ENCODE measurements at regions not wholly inside any gene's neighbourhood (a gene's known extent, or its start where the extent isn't known, plus 50 kb on each side); places are given as distances from the start of the nearest gene placed in this dataset.

- no peak for DNase-seq
Observed at GRCh38 chr5:12315461-12315860, 411.2 kb upstream of the CTNND2 start.

- DNase-seq = no peak
Observed at GRCh38 chr5:12313602-12314001, 409.4 kb upstream of the CTNND2 start.

GRCh38 chr5:12312343-12312742 lies 408.1 kb upstream of the CTNND2 start:
- no peak for DNase-seq

GRCh38 chr5:12294151-12294550 lies 389.9 kb upstream of the CTNND2 start:
- no peak for DNase-seq

- no peak for DNase-seq
Observed at GRCh38 chr5:12292610-12293204, 388.5 kb upstream of the CTNND2 start.

- no peak for DNase-seq
Observed at GRCh38 chr5:12284604-12285003, 380.4 kb upstream of the CTNND2 start.

GRCh38 chr5:12277504-12278192 lies 373.4 kb upstream of the CTNND2 start:
- DNase-seq = no peak

GRCh38 chr5:12274236-12274635 lies 370.0 kb upstream of the CTNND2 start:
- no peak for DNase-seq

GRCh38 chr5:12272389-12272788 lies 368.1 kb upstream of the CTNND2 start:
- DNase-seq = no peak

- DNase-seq = no peak
Observed at GRCh38 chr5:12270914-12271313, 366.7 kb upstream of the CTNND2 start.

GRCh38 chr5:12269164-12269563 lies 364.9 kb upstream of the CTNND2 start:
- no peak for DNase-seq

GRCh38 chr5:12258549-12258948 lies 354.3 kb upstream of the CTNND2 start:
- no peak for DNase-seq

- DNase-seq = no peak
Observed at GRCh38 chr5:12250454-12250853, 346.2 kb upstream of the CTNND2 start.

- DNase-seq = no peak
Observed at GRCh38 chr5:12248831-12249230, 344.6 kb upstream of the CTNND2 start.

GRCh38 chr5:12246036-12246435 lies 341.8 kb upstream of the CTNND2 start:
- DNase-seq = no peak

- no peak for DNase-seq
Observed at GRCh38 chr5:12245429-12245828, 341.2 kb upstream of the CTNND2 start.

- DNase-seq = no peak
Observed at GRCh38 chr5:12242950-12243888, 339.0 kb upstream of the CTNND2 start.

- no peak for DNase-seq
Observed at GRCh38 chr5:12237837-12238575, 333.8 kb upstream of the CTNND2 start.

GRCh38 chr5:12230659-12231058 lies 326.4 kb upstream of the CTNND2 start:
- DNase-seq = no peak

- DNase-seq = no peak
Observed at GRCh38 chr5:12217039-12217438, 312.8 kb upstream of the CTNND2 start.

GRCh38 chr5:12214267-12215015 lies 310.2 kb upstream of the CTNND2 start:
- no peak for DNase-seq

GRCh38 chr5:12208366-12209100 lies 304.3 kb upstream of the CTNND2 start:
- DNase-seq = no peak
